NCI-H524 treated with DMSO at 0.1 percent for 48 hours (cell line): ENCODE measurements at regions not wholly inside any gene's neighbourhood (a gene's known extent, or its start where the extent isn't known, plus 50 kb on each side); places are given as distances from the start of the nearest gene placed in this dataset.

Experiments used
- DNase-seq: peaks from one replicate; lab custom pipeline; 2025; lab: John Stamatoyannopoulos, UW

DNA sequence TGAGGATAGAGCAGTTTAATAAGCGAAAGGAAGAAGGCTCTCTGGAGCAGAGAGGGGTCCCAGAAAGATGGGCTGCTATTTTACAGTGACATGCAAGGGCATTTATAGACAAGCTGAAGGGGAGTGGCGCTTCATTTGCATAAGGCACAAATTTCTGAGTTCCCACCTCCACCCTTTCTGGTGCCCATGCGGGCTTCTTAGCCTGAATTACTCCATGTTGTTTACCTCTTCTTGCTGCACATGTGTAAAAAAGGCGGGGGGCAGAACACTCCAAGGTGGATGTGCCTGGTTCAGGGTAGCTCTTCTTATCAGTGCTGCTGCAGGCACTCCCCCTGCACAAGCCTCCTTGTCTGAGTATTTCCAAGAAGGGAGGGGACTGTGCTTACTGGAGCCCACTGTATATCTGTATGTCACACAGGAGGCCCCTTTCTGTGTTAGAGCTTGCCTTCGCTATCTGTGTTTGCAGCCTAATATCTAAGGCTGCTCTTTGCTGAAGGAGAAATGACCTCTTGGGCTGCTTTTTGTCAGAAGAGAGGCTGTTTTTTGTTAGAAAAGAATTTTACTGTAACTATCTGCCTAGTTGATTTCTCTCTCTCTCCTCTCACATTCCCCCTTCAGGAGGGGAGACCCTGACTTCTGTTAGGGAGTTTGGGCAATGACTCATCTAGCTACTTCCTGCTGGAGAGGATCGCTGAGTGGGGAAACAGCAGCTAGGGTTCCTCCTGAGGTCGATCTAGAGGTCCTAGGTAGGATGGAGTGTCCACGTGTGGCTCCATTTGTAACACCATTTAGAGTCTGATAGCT lies 1057.0 kb upstream of the CNTN5 start:
- no peak for DNase-seq

DNA sequence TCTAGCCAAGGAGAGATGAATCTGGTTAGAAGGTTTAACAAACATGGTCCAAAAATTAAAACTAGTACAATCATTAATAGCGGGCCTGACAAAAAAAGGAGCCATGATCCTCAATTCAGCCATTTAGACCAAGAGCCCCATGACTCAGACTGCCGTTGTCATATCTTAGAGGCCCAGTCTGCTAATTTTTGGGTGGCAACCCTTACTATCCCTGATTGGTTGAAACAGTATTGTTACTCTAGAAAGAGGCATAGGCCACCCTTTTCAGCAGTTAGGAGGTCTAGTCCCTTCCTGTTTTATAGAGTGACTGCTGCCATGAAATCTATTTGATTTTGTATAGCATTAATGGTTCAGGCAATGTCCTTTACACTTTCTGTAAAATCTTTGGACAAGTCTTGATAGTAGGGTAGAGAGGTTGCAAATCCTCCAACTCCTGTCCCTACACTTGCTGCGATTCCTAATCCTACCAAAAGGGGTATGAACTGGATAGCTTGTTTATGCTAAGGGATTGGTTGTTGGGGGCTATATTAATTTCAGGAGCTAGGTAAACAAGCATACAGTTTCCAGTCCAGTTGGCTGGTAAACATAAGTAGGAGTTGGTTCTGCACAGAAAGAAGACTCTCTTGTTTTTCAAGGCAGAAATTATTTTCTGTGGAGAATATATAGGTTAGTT lies 1056.3 kb upstream of the CNTN5 start:
- DNase-seq = no peak

GRCh38 chr11:97965849-97966646 lies 1054.7 kb upstream of the CNTN5 start:
- no peak for DNase-seq

GRCh38 chr11:97966901-97967300 lies 1053.8 kb upstream of the CNTN5 start:
- no peak for DNase-seq

GRCh38 chr11:97968071-97968470 lies 1052.7 kb upstream of the CNTN5 start:
- no peak for DNase-seq

DNA sequence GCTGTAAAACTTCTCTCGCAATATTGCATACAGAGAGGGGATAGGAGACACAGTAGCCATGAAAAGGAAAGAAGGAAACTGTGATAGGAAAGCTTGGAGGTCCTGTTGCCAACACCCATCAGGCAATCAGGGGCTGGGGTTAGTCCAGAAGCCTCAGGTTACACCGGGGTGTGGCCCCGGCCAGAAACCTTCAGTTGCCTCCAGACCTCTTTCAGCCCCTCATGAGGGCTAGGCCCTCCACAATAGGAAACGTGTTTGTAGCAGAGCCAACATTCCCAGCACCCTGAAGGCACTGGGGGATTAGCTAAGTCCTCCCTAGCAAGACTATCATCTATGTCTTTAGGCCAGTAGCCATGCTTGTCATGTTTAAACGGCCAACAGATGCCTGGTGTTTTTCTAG lies 1048.0 kb upstream of the CNTN5 start:
- no peak for DNase-seq

DNA sequence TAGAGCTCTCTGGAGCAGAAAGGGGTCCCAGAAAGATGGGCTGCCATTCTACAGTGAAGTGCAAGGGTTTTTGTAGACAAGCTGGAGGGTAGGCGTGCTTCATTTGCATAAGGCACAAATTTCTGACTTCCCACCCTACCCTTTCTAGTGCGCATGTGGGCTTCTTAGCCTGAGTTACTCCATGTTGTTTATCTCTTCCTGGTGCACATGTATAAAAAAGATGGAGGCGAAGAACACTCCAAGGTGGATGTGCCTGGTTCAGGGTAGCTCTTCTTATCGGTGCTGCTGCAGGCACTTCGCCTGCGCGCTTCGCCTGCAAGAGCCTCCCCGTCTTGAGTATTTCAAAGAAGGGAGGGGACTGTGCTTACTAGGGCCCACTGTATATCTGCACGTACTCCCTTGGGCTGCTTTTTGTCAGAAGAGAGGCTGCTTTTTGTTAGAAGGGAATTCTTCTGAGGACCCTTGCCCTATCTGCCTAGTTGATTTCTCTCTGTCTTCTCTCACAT lies 1047.3 kb upstream of the CNTN5 start:
- no peak for DNase-seq

- DNase-seq = no peak
Measured at GRCh38 chr11:97974798-97975498, 1045.8 kb upstream of the CNTN5 start.

DNA sequence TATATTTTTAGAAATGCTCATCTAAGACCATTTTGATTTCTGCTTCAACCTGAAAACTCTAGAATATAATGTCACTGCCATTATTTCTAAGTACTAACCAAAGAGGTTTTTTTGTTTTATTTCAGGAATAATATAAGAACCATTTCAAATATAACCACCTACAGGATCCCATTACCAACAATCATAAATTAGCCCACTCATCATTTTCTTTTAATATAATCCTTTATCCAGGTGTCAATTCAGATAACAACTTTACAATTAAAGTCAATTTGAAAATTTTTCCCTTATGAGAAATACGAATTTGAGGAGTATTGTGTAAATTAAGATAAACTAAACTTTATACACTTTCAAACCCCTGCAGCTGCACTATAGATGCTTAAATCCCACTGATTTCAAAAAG lies 1043.0 kb upstream of the CNTN5 start:
- no peak for DNase-seq

- no peak for DNase-seq
Measured at GRCh38 chr11:97979741-97980140, 1041.0 kb upstream of the CNTN5 start.

- DNase-seq = no peak
Measured at GRCh38 chr11:97982512-97982911, 1038.2 kb upstream of the CNTN5 start.

GRCh38 chr11:97989121-97989520 lies 1031.6 kb upstream of the CNTN5 start:
- DNase-seq = no peak

DNA sequence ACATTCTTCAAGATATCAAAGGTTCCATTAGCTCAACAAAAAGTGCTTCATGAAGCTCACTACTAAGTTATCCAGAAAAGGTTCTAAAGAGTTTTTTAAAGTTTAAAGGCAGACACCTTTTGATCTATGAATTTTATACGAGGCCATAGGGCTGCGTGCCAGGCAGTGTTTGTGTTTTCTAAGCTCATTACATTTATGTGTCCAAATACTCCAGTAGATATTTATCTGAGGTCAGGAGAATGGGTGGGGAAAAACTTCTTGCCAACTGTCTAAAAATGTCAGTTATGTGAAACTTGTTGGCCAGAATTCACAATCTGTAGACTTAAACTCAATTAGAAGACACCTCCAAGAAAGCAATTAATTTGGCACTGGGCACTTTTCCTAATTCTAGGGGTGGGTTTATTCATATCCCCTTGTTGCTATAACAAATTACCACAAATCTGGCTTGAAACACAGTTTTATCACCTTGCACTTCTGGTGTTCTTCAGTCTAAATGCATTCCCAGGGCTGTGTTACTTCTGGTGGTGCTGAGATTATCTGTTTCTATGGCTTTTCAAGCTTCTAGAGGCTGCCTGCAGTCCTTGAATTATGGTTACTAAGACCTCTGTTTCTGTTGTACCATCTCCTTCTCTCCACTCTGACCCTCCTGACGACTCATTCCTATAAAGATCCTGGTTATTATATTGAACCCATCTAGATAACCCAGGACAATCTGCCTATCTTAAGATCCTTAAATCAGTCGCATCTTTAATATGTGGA lies 1030.4 kb upstream of the CNTN5 start:
- no peak for DNase-seq

DNA sequence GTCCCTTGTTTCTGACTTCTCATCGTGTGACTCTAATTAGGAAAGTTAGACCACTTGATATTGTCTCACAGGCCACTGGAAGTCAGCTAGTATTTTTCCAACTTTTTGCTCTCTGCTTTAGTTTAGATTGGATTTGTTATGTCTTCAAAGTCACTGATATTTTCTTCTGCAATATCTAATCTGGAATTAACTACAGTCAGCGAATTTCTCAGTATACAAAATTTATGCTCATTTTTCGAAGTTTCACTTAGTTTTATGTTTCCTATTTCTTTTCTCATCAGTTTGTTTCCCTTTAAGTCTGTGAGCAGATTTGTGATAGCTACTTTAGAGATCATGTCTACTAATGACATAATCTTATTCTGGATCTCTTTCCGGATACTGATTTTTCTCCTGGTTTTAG lies 1027.2 kb upstream of the CNTN5 start:
- no peak for DNase-seq

DNA sequence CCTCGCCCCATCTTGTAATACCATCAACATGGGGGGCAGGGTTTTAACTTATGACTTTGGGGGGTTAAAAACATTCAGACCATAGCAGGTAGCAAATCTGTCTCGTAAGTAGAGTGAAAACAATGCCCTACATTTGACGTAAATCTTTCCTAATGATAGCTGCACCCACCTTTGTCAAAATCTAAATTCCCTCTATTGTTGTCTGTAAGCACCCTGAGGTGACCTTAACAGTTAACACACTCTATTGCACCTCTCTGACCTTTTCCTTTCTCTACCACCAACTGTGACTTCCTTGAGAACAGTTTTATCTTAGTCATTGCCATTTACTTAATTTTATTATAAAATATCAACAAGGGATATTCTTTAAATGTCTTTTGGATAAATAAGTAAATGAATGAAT lies 1024.9 kb upstream of the CNTN5 start:
- no peak for DNase-seq

- no peak for DNase-seq
Measured at GRCh38 chr11:97996762-97997161, 1024.0 kb upstream of the CNTN5 start.

GRCh38 chr11:98003606-98004371 lies 1017.0 kb upstream of the CNTN5 start:
- no peak for DNase-seq

GRCh38 chr11:98007072-98007471 lies 1013.7 kb upstream of the CNTN5 start:
- DNase-seq = no peak

GRCh38 chr11:98027652-98028051 lies 993.1 kb upstream of the CNTN5 start:
- no peak for DNase-seq

- DNase-seq = no peak
Measured at GRCh38 chr11:98029832-98030231, 990.9 kb upstream of the CNTN5 start.

- DNase-seq = no peak
Measured at GRCh38 chr11:98036810-98037209, 983.9 kb upstream of the CNTN5 start.
